C1 segment of cervical spinal cord (tissue), 14 donors: ENCODE measurements at regions not wholly inside any gene's neighbourhood (a gene's known extent, or its start where the extent isn't known, plus 50 kb on each side); places are given as distances from the start of the nearest gene placed in this dataset.
A peak's percentile ranks its signal among the peaks of the same experiment; 100 is the strongest.
"Not testable (repeated sequence)": the region's sequence is repeated elsewhere in the genome, so short reads cannot be mapped to it uniquely, and the experiment has no call there.

Experiments used
- DNase-seq, 14 donors: peaks; one replicate each; lab custom pipeline; 2025; lab: John Stamatoyannopoulos, UW

GRCh38 chr10:28859791-28860190, 182.5 kb downstream of the BAMBI start:
- DNase-seq: no peak

- DNase-seq: no peak
Observed at GRCh38 chr10:28862219-28862618, 184.9 kb downstream of the BAMBI start.

DNA sequence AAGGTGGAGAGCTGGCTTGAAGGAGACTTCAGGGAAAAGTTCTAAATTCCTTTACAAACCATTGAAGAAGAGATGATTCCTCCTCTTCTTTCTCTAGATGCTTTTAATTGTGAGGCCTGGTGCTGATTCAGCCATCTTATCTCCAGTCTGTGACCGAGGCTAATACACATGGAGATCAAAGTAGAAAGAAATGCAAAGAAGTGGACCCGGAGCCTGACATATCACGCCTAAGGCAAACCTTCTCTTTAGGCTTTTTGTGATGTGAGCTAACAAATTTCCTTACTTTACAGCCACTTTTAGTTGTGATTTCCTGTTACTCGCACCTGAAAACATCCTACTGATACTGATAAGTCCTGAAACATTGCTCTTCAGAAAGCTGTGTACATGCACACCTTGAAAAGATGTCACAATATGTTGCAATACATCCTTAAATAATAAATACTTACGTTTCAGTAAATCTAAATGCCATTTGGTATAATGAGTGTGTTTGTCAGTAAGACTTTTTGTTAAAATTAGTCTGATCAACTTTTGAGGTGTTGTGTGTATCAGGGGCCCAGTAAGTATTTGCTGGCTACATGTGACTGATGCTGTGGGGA, 192.4 kb downstream of the BAMBI start:
- no peak for DNase-seq

- no peak for DNase-seq
Observed at GRCh38 chr10:28871665-28872064, 194.3 kb downstream of the BAMBI start.

GRCh38 chr10:28872587-28873165, 195.4 kb downstream of the BAMBI start:
- DNase-seq: no peak

- DNase-seq: no peak
Observed at GRCh38 chr10:28873540-28873939, 196.2 kb downstream of the BAMBI start.

DNA sequence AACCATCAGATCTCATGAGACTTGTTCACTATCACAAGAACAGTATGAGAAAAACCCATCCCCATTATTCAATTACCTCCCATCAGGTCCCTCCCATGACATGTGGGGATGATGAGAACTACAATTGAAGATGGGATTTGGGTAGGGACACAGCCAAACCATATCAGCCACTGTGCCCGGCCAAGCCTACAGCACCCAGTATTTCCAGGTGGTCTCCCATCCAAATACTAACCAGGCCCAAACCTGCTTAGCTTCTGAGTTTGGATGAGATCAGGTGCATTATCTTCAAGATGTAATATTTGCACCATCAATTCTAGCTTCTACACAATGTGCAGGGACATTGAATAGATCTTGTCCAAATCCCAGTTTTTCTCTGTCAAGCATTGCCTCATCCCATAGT, 196.9 kb downstream of the BAMBI start:
- DNase-seq: no peak

DNA sequence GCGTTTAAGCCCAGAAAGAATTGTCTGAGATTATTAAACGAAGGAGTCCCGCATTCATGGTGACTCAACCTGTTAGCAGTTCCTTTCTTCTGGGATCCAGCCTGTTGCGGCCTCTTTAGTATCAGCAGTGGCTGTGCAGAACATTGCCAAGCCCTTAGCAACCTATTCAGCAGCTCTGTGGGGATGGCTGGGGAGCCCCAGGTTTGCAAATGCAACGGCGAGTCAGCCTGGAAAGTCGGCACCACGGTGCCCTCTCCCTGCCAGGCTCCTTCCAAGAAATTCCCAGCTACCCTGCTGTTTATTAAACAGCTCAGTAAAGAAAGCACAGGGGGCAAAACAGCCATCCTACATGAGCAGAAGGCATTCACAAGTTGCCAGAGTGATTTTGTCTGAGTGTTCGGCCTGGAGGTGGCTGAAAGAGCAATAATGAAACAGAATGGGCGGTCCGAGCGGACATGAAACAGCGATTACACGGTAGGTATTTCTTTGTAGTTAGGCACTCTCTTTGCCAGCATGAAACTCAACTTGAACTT, 198.3 kb downstream of the BAMBI start:
- peak in 6 of 14 donors; percentile 5 to 60 (median 11) for DNase-seq

- peak in 1 of 14 donors; percentile 3 for DNase-seq
Observed at GRCh38 chr10:28878236-28878970, 201.1 kb downstream of the BAMBI start.

GRCh38 chr10:28879246-28879645, 201.9 kb downstream of the BAMBI start:
- DNase-seq: no peak

DNA sequence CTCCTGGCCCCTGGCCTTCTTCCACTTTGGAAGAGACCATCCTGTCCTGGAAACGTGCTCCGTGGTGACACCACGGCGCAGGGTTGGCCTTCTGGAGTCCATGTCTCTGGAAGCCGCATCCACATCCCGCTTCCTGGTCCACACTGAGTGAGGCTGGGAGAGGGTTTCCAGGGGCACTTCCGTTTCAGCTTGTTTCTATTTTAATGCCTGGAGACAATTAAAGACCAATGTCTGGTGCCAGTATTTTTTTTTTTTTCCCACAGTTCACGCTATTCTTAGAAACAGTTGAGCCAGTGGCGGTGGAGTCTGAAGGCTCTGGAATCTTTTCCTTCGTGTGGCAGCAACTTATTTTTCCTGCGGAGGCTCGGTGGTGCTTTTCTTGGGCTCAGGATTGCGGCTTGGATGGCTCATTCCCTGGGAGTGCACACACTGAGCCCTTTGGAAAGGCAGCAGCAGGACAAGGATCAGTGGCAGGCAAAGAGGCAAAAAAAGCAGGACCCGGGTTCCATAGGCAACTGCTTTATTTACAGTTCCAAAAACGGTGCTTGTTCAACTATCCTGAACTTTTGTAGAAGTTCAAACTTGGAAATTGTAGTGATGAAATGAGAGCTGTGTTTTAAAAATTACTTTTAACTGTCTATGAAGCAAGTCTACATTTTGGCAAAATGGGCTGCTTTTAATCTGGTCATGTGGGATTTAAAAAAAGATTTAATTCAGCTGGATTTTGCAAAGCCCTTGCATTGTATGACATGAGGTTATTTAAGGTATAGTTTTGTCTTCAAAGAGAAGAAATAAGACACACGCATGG, 202.8 kb downstream of the BAMBI start:
- no peak for DNase-seq

DNA sequence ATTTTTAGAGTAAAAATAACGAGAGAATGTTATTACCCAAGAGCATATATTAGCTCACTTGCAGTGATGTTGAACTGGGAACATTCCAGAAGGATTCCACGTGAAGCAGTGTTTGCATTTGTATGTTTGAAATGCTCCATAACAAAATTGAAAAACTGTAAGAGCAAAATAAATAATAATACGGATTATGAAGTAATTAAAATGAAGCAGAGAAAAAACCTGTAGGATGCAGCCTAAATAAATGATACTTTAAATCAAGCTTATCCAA, 203.3 kb downstream of the BAMBI start:
- no peak for DNase-seq

DNA sequence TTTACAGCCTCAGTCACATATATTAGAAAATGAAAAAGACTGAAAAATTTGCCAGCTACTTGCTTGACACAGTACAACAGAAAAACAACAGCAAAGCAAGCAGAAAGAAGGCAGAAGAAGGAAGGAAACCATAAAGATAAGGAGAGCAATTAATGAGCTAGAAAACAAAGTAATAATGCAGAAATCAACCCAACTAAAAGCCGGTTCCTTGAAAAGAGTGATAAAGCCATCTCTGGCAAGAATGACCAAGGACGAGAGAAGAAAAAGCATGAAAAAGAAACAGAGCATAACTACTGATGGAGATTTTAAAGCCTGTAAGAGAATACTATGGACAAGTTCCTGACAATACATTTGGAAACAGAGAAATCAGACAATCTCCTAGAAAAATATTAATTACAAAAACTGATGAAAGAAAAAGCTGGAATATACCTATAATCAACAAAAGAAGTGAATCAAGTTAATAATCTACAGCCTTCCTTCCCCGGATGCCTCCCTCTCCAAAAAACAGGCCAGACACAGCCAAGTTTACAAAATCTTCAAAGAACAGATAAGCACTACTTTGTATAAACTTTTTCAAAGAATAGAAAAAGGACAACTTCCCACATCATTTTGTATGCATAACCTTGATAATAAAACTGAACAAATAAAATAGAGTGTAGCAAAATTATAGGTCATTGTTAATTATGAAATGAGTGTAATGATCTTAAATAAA, 204.0 kb downstream of the BAMBI start:
- no peak for DNase-seq

- no peak for DNase-seq
Observed at GRCh38 chr10:28883741-28884423, 206.6 kb downstream of the BAMBI start.

- DNase-seq: no peak
Observed at GRCh38 chr10:28890121-28890950, 213.0 kb downstream of the BAMBI start.

DNA sequence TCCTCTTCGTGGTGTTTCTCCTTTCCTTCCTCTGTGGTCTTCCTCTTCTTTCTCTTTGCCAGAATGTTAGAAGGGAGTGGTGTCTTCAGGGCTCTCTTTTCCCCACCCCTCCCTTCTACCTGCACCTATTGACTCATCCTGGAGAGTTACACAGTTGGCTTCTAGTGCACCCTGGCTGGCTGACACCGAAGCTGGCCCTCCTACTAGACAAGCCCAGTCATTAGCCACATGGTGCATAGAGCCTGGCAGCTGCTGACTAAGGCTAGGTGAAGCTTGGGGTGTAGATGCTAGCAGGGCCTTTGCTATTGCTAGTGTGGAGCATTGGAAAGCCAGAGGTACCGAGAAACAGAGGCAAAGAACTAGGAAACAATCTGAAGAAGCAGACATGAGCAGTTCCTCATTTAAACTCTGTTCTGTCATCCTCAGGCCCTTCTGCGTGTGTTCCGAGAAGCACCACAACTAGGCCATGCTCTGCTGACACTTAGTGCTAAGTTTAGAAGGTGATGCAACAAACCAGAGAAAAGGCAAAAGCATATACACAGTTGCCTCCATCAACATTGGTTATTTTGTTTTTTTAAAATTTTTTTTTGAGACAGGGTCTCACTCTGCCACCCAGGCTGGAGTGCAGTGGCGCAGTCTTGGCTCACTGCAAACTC, 213.9 kb downstream of the BAMBI start:
- DNase-seq: no peak

GRCh38 chr10:28892818-28893547, 215.7 kb downstream of the BAMBI start:
- DNase-seq: no peak

DNA sequence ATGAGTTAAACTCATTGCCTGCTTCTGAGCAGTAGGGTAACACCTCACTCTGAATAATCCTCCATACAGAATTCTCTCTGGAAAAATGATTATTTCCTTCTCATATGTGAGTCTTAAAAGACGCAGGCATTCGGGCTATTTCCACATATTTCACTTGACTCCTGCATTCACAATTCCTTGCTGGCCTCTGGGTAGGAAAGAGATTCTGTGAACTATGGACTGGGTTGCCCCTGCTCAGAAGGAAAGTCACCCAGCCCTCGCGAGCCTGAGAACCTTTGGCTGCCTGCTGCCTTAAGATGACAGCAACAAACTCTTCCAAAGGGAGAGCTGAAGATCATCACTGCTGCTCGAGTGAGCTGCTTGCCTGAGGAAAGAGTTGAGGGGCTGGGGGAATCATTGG, 216.8 kb downstream of the BAMBI start:
- DNase-seq: no peak

DNA sequence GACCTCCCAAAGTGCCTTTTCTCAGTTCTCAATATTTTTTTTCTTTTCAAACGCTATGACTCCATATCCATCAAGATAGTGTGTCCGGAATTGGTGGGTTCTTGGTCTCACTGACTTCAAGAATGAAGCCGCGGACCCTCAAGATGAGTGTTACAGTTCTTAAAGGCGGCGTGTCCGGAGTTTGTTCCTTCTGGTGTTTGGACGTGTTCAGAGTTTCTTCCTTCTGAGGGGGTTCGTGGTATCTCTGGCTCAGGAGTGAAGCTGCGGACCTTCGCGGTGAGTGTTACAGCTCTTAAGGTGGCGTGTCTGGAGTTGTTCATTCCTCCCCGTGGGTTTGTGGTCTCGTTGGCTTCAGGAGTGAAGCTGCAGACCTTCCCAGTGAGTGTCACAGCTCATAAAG, 218.3 kb downstream of the BAMBI start:
- not testable (repeated sequence) for DNase-seq
